Right lobe of liver (tissue), 4 donors: ENCODE measurements at regions not wholly inside any gene's neighbourhood (a gene's known extent, or its start where the extent isn't known, plus 50 kb on each side); places are given as distances from the start of the nearest gene placed in this dataset.

Experiments used
- POLR2A ChIP-seq: fragments of 450-650 bp; IDR thresholded peaks from one replicate; pipeline ENCODE4 v1.6.1; 2017; ENCODE audit warnings: antibody characterized with exemption, mild to moderate bottlenecking
- TF ChIP-seq, protein P1 (sequence below), 4 donors: fragments of 200-600 bp in 3 of 4; fragments of 450-650 bp in 1 of 4; IDR thresholded peaks; one replicate each; pipeline versions ENCODE4 v1.5.1 to v1.8.0; 2016 to 2022; ENCODE audit warnings: antibody characterized with exemption in 4 of 4, mild to moderate bottlenecking in 2 of 4
- donor health status: DM: no; HTN: no; CAD: no.
- donor health status: DM: no; HTN: no; CAD: no.
- donor health status: DM: no; HTN: yes; CAD: no.

DNA sequence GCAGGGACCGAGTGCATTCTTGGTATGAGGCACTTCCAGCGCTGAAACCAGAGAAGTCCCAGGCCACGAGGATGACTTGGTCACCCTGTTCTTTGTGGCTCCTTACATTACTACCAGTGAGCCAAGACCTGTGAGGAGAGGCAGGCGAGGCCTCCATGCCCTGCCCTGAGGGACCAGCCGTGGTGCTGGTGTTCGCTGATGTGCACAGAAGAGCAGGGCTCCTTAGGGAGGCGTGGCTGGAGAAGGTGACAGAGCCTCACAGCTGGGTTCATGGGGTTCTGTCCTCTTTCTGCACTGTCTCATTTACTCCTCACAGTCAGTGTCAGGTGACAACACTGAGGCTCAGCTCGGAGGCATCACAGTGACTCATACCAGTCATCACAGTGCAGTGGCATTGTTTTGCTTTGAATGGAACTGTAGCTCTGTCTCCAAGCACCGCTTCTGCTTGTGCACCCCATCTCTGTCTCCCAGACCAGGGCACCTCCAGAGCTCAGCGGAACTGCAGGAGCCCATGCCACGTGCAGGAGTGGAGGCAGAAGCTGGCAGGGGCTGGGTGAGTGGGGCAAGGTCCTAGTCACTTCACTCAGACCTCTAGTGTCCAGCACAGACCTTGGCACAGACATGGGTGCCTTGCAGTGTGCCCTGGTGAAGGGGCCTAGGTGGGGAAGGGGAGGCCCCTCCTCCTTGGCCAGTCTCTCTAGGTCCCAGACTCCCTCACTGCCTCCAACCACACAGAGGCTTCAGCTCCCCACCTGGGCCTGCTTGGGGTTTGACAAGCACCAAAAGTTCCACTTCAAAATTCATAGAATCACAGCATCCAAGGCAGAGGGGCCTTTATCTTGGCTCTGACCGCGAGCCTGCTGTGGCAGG lies 310.9 kb downstream of the MATN1 start:
- TF ChIP-seq POLR2A, result no peak
- TF ChIP-seq, protein P1, sequence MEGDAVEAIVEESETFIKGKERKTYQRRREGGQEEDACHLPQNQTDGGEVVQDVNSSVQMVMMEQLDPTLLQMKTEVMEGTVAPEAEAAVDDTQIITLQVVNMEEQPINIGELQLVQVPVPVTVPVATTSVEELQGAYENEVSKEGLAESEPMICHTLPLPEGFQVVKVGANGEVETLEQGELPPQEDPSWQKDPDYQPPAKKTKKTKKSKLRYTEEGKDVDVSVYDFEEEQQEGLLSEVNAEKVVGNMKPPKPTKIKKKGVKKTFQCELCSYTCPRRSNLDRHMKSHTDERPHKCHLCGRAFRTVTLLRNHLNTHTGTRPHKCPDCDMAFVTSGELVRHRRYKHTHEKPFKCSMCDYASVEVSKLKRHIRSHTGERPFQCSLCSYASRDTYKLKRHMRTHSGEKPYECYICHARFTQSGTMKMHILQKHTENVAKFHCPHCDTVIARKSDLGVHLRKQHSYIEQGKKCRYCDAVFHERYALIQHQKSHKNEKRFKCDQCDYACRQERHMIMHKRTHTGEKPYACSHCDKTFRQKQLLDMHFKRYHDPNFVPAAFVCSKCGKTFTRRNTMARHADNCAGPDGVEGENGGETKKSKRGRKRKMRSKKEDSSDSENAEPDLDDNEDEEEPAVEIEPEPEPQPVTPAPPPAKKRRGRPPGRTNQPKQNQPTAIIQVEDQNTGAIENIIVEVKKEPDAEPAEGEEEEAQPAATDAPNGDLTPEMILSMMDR (IDR thresholded peaks at IDR 0.05), result no peak
